GM18511 (cell line): ENCODE measurements at regions not wholly inside any gene's neighbourhood (a gene's known extent, or its start where the extent isn't known, plus 50 kb on each side); places are given as distances from the start of the nearest gene placed in this dataset.
"Not testable (repeated sequence)": the region's sequence is repeated elsewhere in the genome, so short reads cannot be mapped to it uniquely, and the experiment has no call there.

ENCODE experiments used
- ATAC-seq: cut with Tn5 transposase; IDR thresholded peaks from one replicate; pipeline ENCODE4 v1.9.1; 2021; ENCODE audit warnings: mild to moderate bottlenecking, moderate library complexity; ENCODE audit not compliant: unreplicated experiment

GRCh38 chr5:45038366-45038987 is 229.7 kb downstream of the MRPS30 start:
- peak; percentile 82 for ATAC-seq

GRCh38 chr5:45042283-45042682 is 233.5 kb downstream of the MRPS30 start:
- no peak for ATAC-seq

- no peak for ATAC-seq
Measured at GRCh38 chr5:45057564-45057963, 248.8 kb downstream of the MRPS30 start.

- no peak for ATAC-seq
Measured at GRCh38 chr5:45060724-45061123, 252.0 kb downstream of the MRPS30 start.

- no peak for ATAC-seq
Measured at GRCh38 chr5:45062044-45062443, 253.3 kb downstream of the MRPS30 start.

GRCh38 chr5:45081082-45081481 is 272.3 kb downstream of the MRPS30 start:
- ATAC-seq, result no peak

- ATAC-seq, result no peak
Measured at GRCh38 chr5:45089870-45090269, 281.1 kb downstream of the MRPS30 start.

- no peak for ATAC-seq
Measured at GRCh38 chr5:45093377-45093776, 284.6 kb downstream of the MRPS30 start.

- ATAC-seq, result no peak
Measured at GRCh38 chr5:45094876-45095440, 286.2 kb downstream of the MRPS30 start.

GRCh38 chr5:45098483-45098882 is 289.7 kb downstream of the MRPS30 start:
- ATAC-seq, result peak; percentile 61

GRCh38 chr5:45101146-45101545 is 292.4 kb downstream of the MRPS30 start:
- no peak for ATAC-seq

- no peak for ATAC-seq
Measured at GRCh38 chr5:45105491-45105994, 296.8 kb downstream of the MRPS30 start.

- ATAC-seq, result no peak
Measured at GRCh38 chr5:45109062-45109461, 300.3 kb downstream of the MRPS30 start.

GRCh38 chr5:45109636-45110035 is 300.9 kb downstream of the MRPS30 start:
- no peak for ATAC-seq

GRCh38 chr5:45110399-45110798 is 301.7 kb downstream of the MRPS30 start:
- no peak for ATAC-seq

- no peak for ATAC-seq
Measured at GRCh38 chr5:45113726-45114125, 305.0 kb downstream of the MRPS30 start.

GRCh38 chr5:45132972-45133371 is 324.2 kb downstream of the MRPS30 start:
- no peak for ATAC-seq

- no peak for ATAC-seq
Measured at GRCh38 chr5:45162974-45163373, 354.2 kb downstream of the MRPS30 start.

GRCh38 chr5:45171563-45171962 is 362.8 kb downstream of the MRPS30 start:
- ATAC-seq, result no peak

GRCh38 chr5:45172634-45173033 is 363.9 kb downstream of the MRPS30 start:
- ATAC-seq, result not testable (repeated sequence)

- no peak for ATAC-seq
Measured at GRCh38 chr5:45179686-45180085, 370.9 kb downstream of the MRPS30 start.

GRCh38 chr5:45189042-45189441 is 380.3 kb downstream of the MRPS30 start:
- ATAC-seq, result no peak

- no peak for ATAC-seq
Measured at GRCh38 chr5:45189481-45189880, 380.7 kb downstream of the MRPS30 start.
